ENCODE measurements at regions not wholly inside any gene's neighbourhood (a gene's known extent, or its start where the extent isn't known, plus 50 kb on each side); places are given as distances from the start of the nearest gene placed in this dataset.

GRCh38 chr7:49112222-49112621 is 187.9 kb downstream of the CDC14C start:
- H3K18ac ChIP-seq (ENCODE audit: low read depth, low read length), result no peak overlapping the region
- no peak overlapping the region for H3K56ac ChIP-seq (ENCODE audit: extremely low read depth, insufficient read depth, low read length)
- no peak overlapping the region for H4K91ac ChIP-seq (ENCODE audit: insufficient read depth, low read depth, low read length)
- no peak overlapping the region for H3K4ac ChIP-seq (ENCODE audit: low read depth, low read length)
- no peak overlapping the region for H3K14ac ChIP-seq (replicated peaks; ENCODE audit: low read depth, low read length)
- H4K5ac ChIP-seq (ENCODE audit: low read depth, low read length), result no peak overlapping the region
- TF ChIP-seq POLR2A (IDR thresholded peaks at IDR 0.05; ENCODE audit: low read depth, low read length), result no peak
- no peak for TF ChIP-seq MAFK (IDR thresholded peaks at IDR 0.05; ENCODE audit: low read depth, low read length)
- TF ChIP-seq MXI1 (IDR thresholded peaks at IDR 0.05; ENCODE audit: borderline replicate concordance, low read depth, low read length), result no peak
- no peak for TF ChIP-seq RFX5 (IDR thresholded peaks at IDR 0.05; ENCODE audit: low read depth, low read length)
- no peak for TF ChIP-seq SMC3 (IDR thresholded peaks at IDR 0.05; ENCODE audit: low read depth, low read length)
- no peak for TF ChIP-seq RAD21 (IDR thresholded peaks at IDR 0.05; ENCODE audit: low read length)
- TF ChIP-seq FOS (IDR thresholded peaks at IDR 0.05; ENCODE audit: low read depth, low read length), result no peak
- TF ChIP-seq, protein P1, sequence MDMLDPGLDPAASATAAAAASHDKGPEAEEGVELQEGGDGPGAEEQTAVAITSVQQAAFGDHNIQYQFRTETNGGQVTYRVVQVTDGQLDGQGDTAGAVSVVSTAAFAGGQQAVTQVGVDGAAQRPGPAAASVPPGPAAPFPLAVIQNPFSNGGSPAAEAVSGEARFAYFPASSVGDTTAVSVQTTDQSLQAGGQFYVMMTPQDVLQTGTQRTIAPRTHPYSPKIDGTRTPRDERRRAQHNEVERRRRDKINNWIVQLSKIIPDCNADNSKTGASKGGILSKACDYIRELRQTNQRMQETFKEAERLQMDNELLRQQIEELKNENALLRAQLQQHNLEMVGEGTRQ (IDR thresholded peaks at IDR 0.05; ENCODE audit: low read depth, low read length), result no peak
- no peak for TF ChIP-seq NFE2L2 (IDR thresholded peaks at IDR 0.05; ENCODE audit: low read depth, low read length)
- TF ChIP-seq RCOR1 (IDR thresholded peaks at IDR 0.05; ENCODE audit: insufficient replicate concordance, low read length), result no peak
- TF ChIP-seq CTCF (conservative IDR thresholded peaks at IDR 0.05; ENCODE audit: low read depth, low read length), result no peak
- TF ChIP-seq MAZ (IDR thresholded peaks at IDR 0.05; ENCODE audit: borderline replicate concordance, low read depth, low read length), result no peak
- no peak for TF ChIP-seq BHLHE40 (IDR thresholded peaks at IDR 0.05; ENCODE audit: low read depth, low read length)
- TF ChIP-seq CEBPB (IDR thresholded peaks at IDR 0.05; ENCODE audit: low read depth, low read length), result no peak
- TF ChIP-seq ELK1 (IDR thresholded peaks at IDR 0.05; ENCODE audit: borderline replicate concordance, low read depth, low read length), result no peak
- no peak for TF ChIP-seq CHD1 (IDR thresholded peaks at IDR 0.05; ENCODE audit: low read depth, low read length)
- WGBS, 2 experiments (ENCODE audit: extremely low coverage in 2 of 2, insufficient read length in 1 of 2), result no CpG with 5 or more reads among the region's 3 CpGs
- no peak overlapping the region for H2AK9ac ChIP-seq (replicated peaks; ENCODE audit: low read depth, low read length, poor library complexity)
- H3K4me1 ChIP-seq (ENCODE audit: control insufficient read depth, insufficient read depth, low read length), result no peaks in the 10 kb centered on the region
- no peak overlapping the region for H3K27ac ChIP-seq (ENCODE audit: insufficient read depth, low read length)
- H2BK20ac ChIP-seq (ENCODE audit: low read depth, low read length), result no peak overlapping the region
- 0 out of 2 replicates have a peak, but pooled peaks cover 3% of the 10 kb centered on the region for H3K9me3 ChIP-seq (ENCODE audit: control insufficient read depth, insufficient read depth, low read length)
- BruUV-seq (replicated peaks), result no TSS peak
- CTCF ChIA-PET, result interaction anchor here (0.7 kb wide), 1 partner anchor 596 kb away, joined by 3 read pairs; no protein-coding TSS in a partner anchor
- H2AK5ac ChIP-seq (ENCODE audit: low read depth, low read length), result no peak overlapping the region
- H3K36me3 ChIP-seq (ENCODE audit: control insufficient read depth, insufficient read depth, low read length), result no peaks in the 10 kb centered on the region
- no peak overlapping the region for H2AFZ ChIP-seq (replicated peaks; ENCODE audit: low read length, poor library complexity)
- ATAC-seq (ENCODE audit: low read depth) (no peak), DNase-seq (no peak)
- intact Hi-C loops (cut with micrococcal nuclease) (no loop called here), dilution Hi-C loops (cut with HindIII; ENCODE audit: low sequenced_read_pairs, unreplicated experiment) (no loop called here), in situ Hi-C loops (cut with MboI; ENCODE audit: low sequenced_read_pairs) (no loop called here)
- H3K9ac ChIP-seq (ENCODE audit: low read depth, low read length), result no peak overlapping the region
- H2BK120ac ChIP-seq (ENCODE audit: low read depth, low read length), result no peak overlapping the region
- no peaks in the 10 kb centered on the region for H3K79me1 ChIP-seq (ENCODE audit: low read depth in 1 of 2, low read length in 2 of 2)
- H3K9me1 ChIP-seq (ENCODE audit: insufficient read depth, low read length), result no peaks in the 10 kb centered on the region
- no peak overlapping the region for H3K4me2 ChIP-seq (ENCODE audit: low read depth, low read length)
- H3K23ac ChIP-seq (ENCODE audit: low read depth, low read length), result no peak overlapping the region
- H3K4me3 ChIP-seq (ENCODE audit: insufficient read depth, low read depth, low read length), result no peak overlapping the region
- no peak overlapping the region for H2BK15ac ChIP-seq (ENCODE audit: low read depth, low read length)
- POLR2A ChIA-PET (ENCODE audit: unreplicated experiment), result no interaction called here
- no peak overlapping the region for H2BK5ac ChIP-seq (ENCODE audit: low read depth, low read length, poor library complexity, severe bottlenecking)
- no peak overlapping the region for H4K8ac ChIP-seq (ENCODE audit: low read depth in 2 of 2, low read length in 2 of 2)
- no peaks in the 10 kb centered on the region for H4K20me1 ChIP-seq (ENCODE audit: insufficient read depth, low read length)
- no peaks in the 10 kb centered on the region for H3K27me3 ChIP-seq (ENCODE audit: control insufficient read depth, insufficient read depth, low read length)

All from IMR-90 (cell line).